Liver (tissue), 8 donors: ENCODE measurements at regions not wholly inside any gene's neighbourhood (a gene's known extent, or its start where the extent isn't known, plus 50 kb on each side); places are given as distances from the start of the nearest gene placed in this dataset.

ENCODE experiments used
- DNase-seq: peaks from one replicate; pipeline ENCODE4 v3.0.0-alpha.2; 2017; ENCODE audit warnings: low spot score
- H3K27ac ChIP-seq, 2 donors: one replicate each; pipeline ENCODE4 v1.7.0; 2013; ENCODE audit warnings: inconsistent platforms in 2 of 2, low read length in 2 of 2, control low read depth in 1 of 2, low read depth in 1 of 2, mild to moderate bottlenecking in 1 of 2
- H3K27me3 ChIP-seq, 4 donors: one replicate each; pipeline versions ENCODE4 v1.6.1 to v1.7.0; 2013; ENCODE audit warnings: low read length in 3 of 4, inconsistent platforms in 1 of 4, mild to moderate bottlenecking in 1 of 4, moderate library complexity in 1 of 4; ENCODE audit not compliant: control insufficient read depth in 4 of 4, insufficient read depth in 4 of 4
- H3K36me3 ChIP-seq, 4 donors: one replicate each; pipeline versions ENCODE4 v1.6.1 to v1.7.0; 2013; ENCODE audit warnings: low read length in 3 of 4, mild to moderate bottlenecking in 3 of 4, low read depth in 1 of 4, moderate library complexity in 1 of 4; ENCODE audit not compliant: control insufficient read depth in 4 of 4, insufficient read depth in 3 of 4
- H3K4me1 ChIP-seq, 4 donors: one replicate each; pipeline versions ENCODE4 v1.6.1 to v1.7.0; 2013; ENCODE audit warnings: low read length in 3 of 4, mild to moderate bottlenecking in 3 of 4, moderate library complexity in 1 of 4; ENCODE audit not compliant: control insufficient read depth in 4 of 4, insufficient read depth in 4 of 4
- H3K4me3 ChIP-seq, 3 donors: one replicate each; pipeline versions ENCODE4 v1.6.1 to v1.7.0; 2013; ENCODE audit warnings: low read length in 3 of 3, control low read depth in 1 of 3, low read depth in 1 of 3, mild to moderate bottlenecking in 1 of 3
- H3K9ac ChIP-seq, 2 donors: one replicate each; pipeline ENCODE4 v1.7.0; 2013; ENCODE audit warnings: low read length in 2 of 2, mild to moderate bottlenecking in 2 of 2, moderate library complexity in 2 of 2, control low read depth in 1 of 2, low read depth in 1 of 2
- H3K9me3 ChIP-seq, 4 donors: one replicate each; pipeline versions ENCODE4 v1.6.1 to v1.7.0; 2013; ENCODE audit warnings: low read length in 3 of 4; ENCODE audit not compliant: control insufficient read depth in 4 of 4
- ATF3 ChIP-seq: IDR thresholded peaks from 2 replicates; pipeline ENCODE4 v1.6.1; 2016; ENCODE audit warnings: antibody characterized with exemption
- FOXA1 ChIP-seq: IDR thresholded peaks from 2 replicates; pipeline ENCODE4 v1.6.1; 2016; ENCODE audit warnings: antibody characterized with exemption
- GABPA ChIP-seq, 2 donors: IDR thresholded peaks in 1 of 2; conservative IDR thresholded peaks in 1 of 2; 2 replicates each; pipeline ENCODE4 v1.6.1; 2016; ENCODE audit warnings: antibody characterized with exemption in 2 of 2, mild to moderate bottlenecking in 1 of 2, moderate library complexity in 1 of 2
- HNF4A ChIP-seq, 2 donors: conservative IDR thresholded peaks; 2 replicates each; pipeline ENCODE4 v1.6.1; 2016; ENCODE audit warnings: antibody characterized with exemption in 2 of 2, mild to moderate bottlenecking in 2 of 2
- HNF4G ChIP-seq: IDR thresholded peaks from 2 replicates; pipeline ENCODE4 v1.6.1; 2016; ENCODE audit warnings: antibody characterized with exemption
- JUND ChIP-seq, 2 donors: IDR thresholded peaks; 2 replicates each; pipeline ENCODE4 v1.6.1; 2016; ENCODE audit warnings: antibody characterized with exemption in 2 of 2
- NR2F2 ChIP-seq: IDR thresholded peaks from 2 replicates; pipeline ENCODE4 v1.6.1; 2016; ENCODE audit warnings: antibody characterized with exemption
- RAD21 ChIP-seq, 2 donors: IDR thresholded peaks; 2 replicates each; pipeline ENCODE4 v1.6.1; 2016; ENCODE audit warnings: antibody characterized with exemption in 2 of 2, mild to moderate bottlenecking in 2 of 2
- REST ChIP-seq: IDR thresholded peaks from 2 replicates; pipeline ENCODE4 v1.6.1; 2016; ENCODE audit warnings: antibody characterized with exemption, mild to moderate bottlenecking
- RXRA ChIP-seq, 2 donors: IDR thresholded peaks; 2 replicates each; pipeline ENCODE4 v1.6.1; 2017 to 2018; ENCODE audit warnings: antibody characterized with exemption in 2 of 2, mild to moderate bottlenecking in 1 of 2
- SP1 ChIP-seq: IDR thresholded peaks from 2 replicates; pipeline ENCODE4 v1.6.1; 2018; ENCODE audit warnings: antibody characterized with exemption, mild to moderate bottlenecking
- TAF1 ChIP-seq: conservative IDR thresholded peaks from 2 replicates; pipeline ENCODE4 v1.6.1; 2016; ENCODE audit warnings: antibody characterized with exemption, mild to moderate bottlenecking
- YY1 ChIP-seq: IDR thresholded peaks from 2 replicates; pipeline ENCODE4 v1.6.1; 2016; ENCODE audit warnings: antibody characterized with exemption, mild to moderate bottlenecking
- ZBTB33 ChIP-seq: IDR thresholded peaks from 2 replicates; pipeline ENCODE4 v1.6.1; 2016; ENCODE audit warnings: antibody characterized with exemption
- WGBS: extraction: QIAGEN DNeasy Blood & Tissue Kit; methylation state at CpG from one replicate; pipeline ENCODE4 v1.1.7; 2013; 5-methylcytosine and 5-hydroxymethylcytosine counted together
- TF ChIP-seq, protein P1 (sequence below): IDR thresholded peaks from 2 replicates; pipeline ENCODE4 v1.6.1; 2016; ENCODE audit warnings: antibody characterized with exemption
- TF ChIP-seq, protein P2 (sequence below): fragments of 150-350 bp; IDR thresholded peaks from 2 replicates; pipeline ENCODE4 v1.5.1; 2017; ENCODE audit warnings: improper control_type of control experiment, low read depth, low read length; ENCODE audit not compliant: missing input control
- donor health status: healthy.
- donor health status: healthy.
- donor health status: healthy.
- donor health status: healthy.
- donor health status: healthy.

- Histone ChIP-seq H3K9me3 (no peaks in the 10 kb centered on the region), H3K27me3 (no peaks in the 10 kb centered on the region), H3K36me3 (no peaks in the 10 kb centered on the region), H3K4me1 (peaks cover 0 to 4% (median under 1%) of the 10 kb centered on the region in 4 donors), H3K27ac (no peak overlapping the region), H3K4me3 (no peak overlapping the region), H3K9ac (no peak overlapping the region)
- DNase-seq, result no peak
- TF ChIP-seq, protein P1, sequence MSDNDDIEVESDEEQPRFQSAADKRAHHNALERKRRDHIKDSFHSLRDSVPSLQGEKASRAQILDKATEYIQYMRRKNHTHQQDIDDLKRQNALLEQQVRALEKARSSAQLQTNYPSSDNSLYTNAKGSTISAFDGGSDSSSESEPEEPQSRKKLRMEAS, result no peak
- TF ChIP-seq HNF4A (conservative IDR thresholded peaks at IDR 0.05) (no peak), GABPA (IDR thresholded peaks at IDR 0.05 in 1 of 2, conservative IDR thresholded peaks at IDR 0.05 in 1 of 2) (no peak), HNF4G (no peak), SP1 (no peak), YY1 (no peak), REST (no peak), JUND (IDR thresholded peaks at IDR 0.05) (no peak), ATF3 (no peak)
- TF ChIP-seq, protein P2, sequence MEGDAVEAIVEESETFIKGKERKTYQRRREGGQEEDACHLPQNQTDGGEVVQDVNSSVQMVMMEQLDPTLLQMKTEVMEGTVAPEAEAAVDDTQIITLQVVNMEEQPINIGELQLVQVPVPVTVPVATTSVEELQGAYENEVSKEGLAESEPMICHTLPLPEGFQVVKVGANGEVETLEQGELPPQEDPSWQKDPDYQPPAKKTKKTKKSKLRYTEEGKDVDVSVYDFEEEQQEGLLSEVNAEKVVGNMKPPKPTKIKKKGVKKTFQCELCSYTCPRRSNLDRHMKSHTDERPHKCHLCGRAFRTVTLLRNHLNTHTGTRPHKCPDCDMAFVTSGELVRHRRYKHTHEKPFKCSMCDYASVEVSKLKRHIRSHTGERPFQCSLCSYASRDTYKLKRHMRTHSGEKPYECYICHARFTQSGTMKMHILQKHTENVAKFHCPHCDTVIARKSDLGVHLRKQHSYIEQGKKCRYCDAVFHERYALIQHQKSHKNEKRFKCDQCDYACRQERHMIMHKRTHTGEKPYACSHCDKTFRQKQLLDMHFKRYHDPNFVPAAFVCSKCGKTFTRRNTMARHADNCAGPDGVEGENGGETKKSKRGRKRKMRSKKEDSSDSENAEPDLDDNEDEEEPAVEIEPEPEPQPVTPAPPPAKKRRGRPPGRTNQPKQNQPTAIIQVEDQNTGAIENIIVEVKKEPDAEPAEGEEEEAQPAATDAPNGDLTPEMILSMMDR, result no peak
- 92% methylated on average over 1 of the region's 1 CpG for WGBS
Measured at GRCh38 chr9:22208846-22209585, 199.9 kb upstream of the CDKN2B start.

GRCh38 chr9:22210262-22210661, 201.2 kb upstream of the CDKN2B start:
- DNase-seq, result no peak
- 82% methylated on average over 1 of the region's 1 CpG for WGBS
- Histone ChIP-seq H3K9me3 (no peaks in the 10 kb centered on the region), H3K27ac (no peak overlapping the region), H3K36me3 (no peaks in the 10 kb centered on the region), H3K4me3 (no peak overlapping the region), H3K9ac (no peak overlapping the region), H3K27me3 (no peaks in the 10 kb centered on the region), H3K4me1 (peaks cover 0 to 4% (median under 1%) of the 10 kb centered on the region in 4 donors)
- TF ChIP-seq RAD21 (IDR thresholded peaks at IDR 0.05) (no peak), ATF3 (no peak), HNF4A (conservative IDR thresholded peaks at IDR 0.05) (no peak), TAF1 (no peak), ZBTB33 (no peak), NR2F2 (no peak), YY1 (no peak), RXRA (IDR thresholded peaks at IDR 0.05) (no peak), FOXA1 (no peak), SP1 (no peak), JUND (IDR thresholded peaks at IDR 0.05) (no peak), HNF4G (no peak)
- TF ChIP-seq, protein P2, result no peak
